GM18873 (cell line): ENCODE measurements at regions not wholly inside any gene's neighbourhood (a gene's known extent, or its start where the extent isn't known, plus 50 kb on each side); places are given as distances from the start of the nearest gene placed in this dataset.
"Not testable (repeated sequence)": the region's sequence is repeated elsewhere in the genome, so short reads cannot be mapped to it uniquely, and the experiment has no call there.

Experiments
- ATAC-seq: cut with Tn5 transposase; IDR thresholded peaks from one replicate; pipeline ENCODE4 v1.9.1; 2021; ENCODE audit warnings: mild to moderate bottlenecking, moderate library complexity, moderate number of reproducible peaks; ENCODE audit not compliant: unreplicated experiment, low FRiP score

GRCh38 chr13:76009267-76009890, 373.2 kb downstream of the LMO7 start:
- ATAC-seq: no peak

- ATAC-seq: no peak
Observed at GRCh38 chr13:76004416-76004815, 368.3 kb downstream of the LMO7 start.

GRCh38 chr13:76000131-76000530, 364.0 kb downstream of the LMO7 start:
- ATAC-seq: no peak

- ATAC-seq: no peak
Observed at GRCh38 chr13:75996582-75996981, 360.5 kb downstream of the LMO7 start.

GRCh38 chr13:75995966-75996365, 359.8 kb downstream of the LMO7 start:
- ATAC-seq: no peak

- ATAC-seq: no peak
Observed at GRCh38 chr13:75993823-75994222, 357.7 kb downstream of the LMO7 start.

GRCh38 chr13:75993241-75993640, 357.1 kb downstream of the LMO7 start:
- no peak for ATAC-seq

- peak; percentile 79 for ATAC-seq
Observed at GRCh38 chr13:75986818-75987217, 350.7 kb downstream of the LMO7 start.

GRCh38 chr13:75985132-75985531, 349.0 kb downstream of the LMO7 start:
- no peak for ATAC-seq

- ATAC-seq: no peak
Observed at GRCh38 chr13:75978818-75979217, 342.7 kb downstream of the LMO7 start.

GRCh38 chr13:75968103-75968838, 332.1 kb downstream of the LMO7 start:
- no peak for ATAC-seq

- ATAC-seq: no peak
Observed at GRCh38 chr13:75963302-75963701, 327.2 kb downstream of the LMO7 start.

GRCh38 chr13:75961911-75962310, 325.8 kb downstream of the LMO7 start:
- no peak for ATAC-seq

- peak; percentile 94 for ATAC-seq
Observed at GRCh38 chr13:75960538-75960994, 324.4 kb downstream of the LMO7 start.

- no peak for ATAC-seq
Observed at GRCh38 chr13:75959861-75960481, 323.8 kb downstream of the LMO7 start.

- not testable (repeated sequence) for ATAC-seq
Observed at GRCh38 chr13:75953589-75953988, 317.5 kb downstream of the LMO7 start.

- no peak for ATAC-seq
Observed at GRCh38 chr13:75947448-75947847, 311.3 kb downstream of the LMO7 start.

GRCh38 chr13:75946536-75947284, 310.6 kb downstream of the LMO7 start:
- no peak for ATAC-seq

GRCh38 chr13:75945841-75946482, 309.8 kb downstream of the LMO7 start:
- no peak for ATAC-seq

- no peak for ATAC-seq
Observed at GRCh38 chr13:75938811-75939560, 302.9 kb downstream of the LMO7 start.
